GM12878 (cell line): ENCODE measurements at regions not wholly inside any gene's neighbourhood (a gene's known extent, or its start where the extent isn't known, plus 50 kb on each side); places are given as distances from the start of the nearest gene placed in this dataset.

Experiments used
- ATAC-seq: fragments of 200-7000 bp; cut with Tn5 transposase; 3 replicates; pipeline ENCODE4 v1.9.1; 2020; ENCODE audit warnings: mild to moderate bottlenecking, moderate library complexity
- BruUV-seq: library from RNA; stranded (reverse); fragments of 400-500 nt; replicated peaks from 2 replicates; lab custom pipeline; 2021; lab: Mats Ljungman, UMichigan
- CTCF ChIA-PET: fragments of 300-600 bp; sonication (Branson Sonifier 250); formaldehyde crosslinking; extraction: SDS; loops from one replicate; lab custom pipeline; 2021; ENCODE audit warnings: inconsistent platforms; lab: Yijun Ruan, JAX
- POLR2A ChIA-PET: fragments of 350-600 bp; formaldehyde crosslinking; extraction: SDS; loops from one replicate; lab custom pipeline; 2021; ENCODE audit warnings: inconsistent platforms; lab: Charles Lee
- RAD21 ChIA-PET: fragments of 300-600 bp; sonication (Branson Sonifier 250); formaldehyde crosslinking; loops from one replicate; lab custom pipeline; 2023; ENCODE audit warnings: antibody characterized with exemption; ENCODE audit not compliant: unreplicated experiment; lab: Charles Lee
- SMC1A ChIA-PET: fragments of 300-600 bp; sonication (Branson Sonifier 250); formaldehyde crosslinking; loops from one replicate; lab custom pipeline; 2023; ENCODE audit not compliant: unreplicated experiment, uncharacterized antibody; lab: Charles Lee
- DNase-seq: peaks from one replicate; pipeline ENCODE4 v3.0.0-alpha.2; 2011; ENCODE audit warnings: low read depth, low spot score
- FAIRE-seq: peaks from 3 replicates; lab custom pipeline; 2011; peaks lifted over from hg19 to GRCh38; lab: Jason Lieb, UNC
- H2AFZ ChIP-seq: 2 replicates; pipeline ENCODE4 v1.6.0; 2011; ENCODE audit warnings: low read depth, low read length, control low read depth; ENCODE audit not compliant: control insufficient read depth
- H3K27ac ChIP-seq: 2 replicates; pipeline ENCODE4 v1.5.1; 2011; ENCODE audit warnings: control low read depth; ENCODE audit not compliant: control insufficient read depth, insufficient read depth
- H3K27me3 ChIP-seq, 2 experiments: replicated peaks in 1 of 2; 2 replicates each; pipeline versions ENCODE4 v1.6.0 to v1.6.1; 2011; ENCODE audit warnings: low read length in 1 of 2; ENCODE audit not compliant: control insufficient read depth in 2 of 2, insufficient read depth in 2 of 2
- H3K36me3 ChIP-seq, 2 experiments: 2 replicates each; pipeline ENCODE4 v1.5.1; 2011; ENCODE audit warnings: low read length in 1 of 2; ENCODE audit not compliant: control insufficient read depth in 2 of 2, insufficient read depth in 2 of 2
- H3K4me1 ChIP-seq: 2 replicates; pipeline ENCODE4 v1.6.1; 2011; ENCODE audit warnings: mild to moderate bottlenecking, low read length, moderate library complexity, mixed read lengths; ENCODE audit not compliant: control insufficient read depth, insufficient read depth
- H3K4me2 ChIP-seq: 2 replicates; pipeline ENCODE4 v1.6.0; 2011; ENCODE audit warnings: control low read depth; ENCODE audit not compliant: control insufficient read depth, insufficient read depth
- H3K4me3 ChIP-seq: fragments of 200-600 bp; sonication (generic); 2 replicates; pipeline ENCODE4 v1.5.1; 2016
- H3K79me2 ChIP-seq: 2 replicates; pipeline ENCODE4 v1.6.0; 2011; ENCODE audit warnings: low read length; ENCODE audit not compliant: control insufficient read depth, insufficient read depth
- H3K9ac ChIP-seq: 2 replicates; pipeline ENCODE4 v1.8.0; 2011; ENCODE audit warnings: low read length, control low read depth, mixed read lengths; ENCODE audit not compliant: control insufficient read depth, insufficient read depth
- H3K9me3 ChIP-seq: replicated peaks from 3 replicates; pipeline ENCODE4 v1.5.1; 2011; ENCODE audit warnings: mild to moderate bottlenecking, low read length; ENCODE audit not compliant: control insufficient read depth, insufficient read depth
- H4K20me1 ChIP-seq: 2 replicates; pipeline ENCODE4 v1.6.0; 2011; ENCODE audit not compliant: control insufficient read depth, insufficient read depth
- CBX5 ChIP-seq: sonication (generic); IDR thresholded peaks from 2 replicates; pipeline ENCODE4 v1.6.1; 2016; ENCODE audit warnings: low read depth, moderate library complexity, mild to moderate bottlenecking, inconsistent platforms
- CEBPB ChIP-seq, 2 experiments: fragments of 150-350 bp in 1 of 2; IDR thresholded peaks; 2 replicates each; pipeline ENCODE4 v1.6.1; 2012 to 2014; ENCODE audit warnings: low read depth in 2 of 2, low read length in 2 of 2, borderline replicate concordance in 1 of 2, inconsistent platforms in 1 of 2
- CHD1 ChIP-seq: IDR thresholded peaks from 2 replicates; pipeline ENCODE4 v1.6.1; 2012; ENCODE audit warnings: low read depth, low read length, improper control_type of control experiment
- GABPA ChIP-seq: IDR thresholded peaks from 2 replicates; pipeline ENCODE4 v1.6.1; 2014; ENCODE audit warnings: antibody characterized with exemption, low read depth, mild to moderate bottlenecking, inconsistent platforms
- MEF2A ChIP-seq: IDR thresholded peaks from 2 replicates; pipeline ENCODE4 v1.6.1; 2011; ENCODE audit warnings: low read depth, mild to moderate bottlenecking, low read length, moderate library complexity; ENCODE audit not compliant: insufficient read depth
- SIN3A ChIP-seq: IDR thresholded peaks from 2 replicates; pipeline ENCODE4 v1.6.1; 2012; ENCODE audit warnings: low read depth, low read length, improper control_type of control experiment
- SP1 ChIP-seq: IDR thresholded peaks from one replicate; pipeline ENCODE4 v1.6.1; 2011; ENCODE audit warnings: low read depth, low read length
- YBX1 ChIP-seq: fragments of 450-650 bp; IDR thresholded peaks from 2 replicates; pipeline ENCODE4 v1.6.1; 2016; ENCODE audit warnings: antibody characterized with exemption
- ZNF274 ChIP-seq: IDR thresholded peaks from one replicate; pipeline ENCODE4 v1.8.0; 2011; ENCODE audit not compliant: insufficient read length, insufficient read depth
- ZNF384 ChIP-seq: IDR thresholded peaks from 2 replicates; pipeline ENCODE4 v1.6.1; 2012; ENCODE audit warnings: low read depth, mild to moderate bottlenecking, low read length, improper control_type of control experiment, borderline replicate concordance
- whole genome bisulfite sequencing: methylation state at CpG from one replicate; pipeline ENCODE4 v1.1.6; 2016; ENCODE audit warnings: low lambda C conversion rate; ENCODE audit not compliant: insufficient replicate concordance, insufficient coverage; ENCODE audit errors: missing lambda C conversion rate; 5-methylcytosine and 5-hydroxymethylcytosine counted together
- in situ Hi-C: fragments of 300-500 bp; cut with MboI; formaldehyde crosslinking; loops from 9 replicates; pipeline ENCODE4 v1.14.3; 2018; ENCODE audit warnings: mixed read lengths
- intact Hi-C: fragments of 100-400 bp; cut with micrococcal nuclease; formaldehyde crosslinking; loops from one replicate; pipeline ENCODE4 v1.14.2; 2022; ENCODE audit not compliant: unreplicated experiment
- TF ChIP-seq, protein P1 (sequence below): IDR thresholded peaks from 2 replicates; pipeline ENCODE4 v1.6.1; 2011; ENCODE audit warnings: borderline replicate concordance, low read depth, mild to moderate bottlenecking, moderate library complexity, mixed read lengths, low read length; ENCODE audit not compliant: insufficient read depth; ENCODE audit errors: extremely low read length
- TF ChIP-seq, protein P2 (sequence below): fragments of 450-650 bp; IDR thresholded peaks from 2 replicates; pipeline ENCODE4 v1.6.1; 2016; ENCODE audit warnings: mild to moderate bottlenecking, moderate library complexity, borderline replicate concordance
- TF ChIP-seq, protein P3 (sequence below): fragments of 450-650 bp; formaldehyde crosslinking; IDR thresholded peaks from 2 replicates; pipeline ENCODE4 v1.4.0; 2020; ENCODE audit warnings: mild to moderate bottlenecking, moderate library complexity

DNA sequence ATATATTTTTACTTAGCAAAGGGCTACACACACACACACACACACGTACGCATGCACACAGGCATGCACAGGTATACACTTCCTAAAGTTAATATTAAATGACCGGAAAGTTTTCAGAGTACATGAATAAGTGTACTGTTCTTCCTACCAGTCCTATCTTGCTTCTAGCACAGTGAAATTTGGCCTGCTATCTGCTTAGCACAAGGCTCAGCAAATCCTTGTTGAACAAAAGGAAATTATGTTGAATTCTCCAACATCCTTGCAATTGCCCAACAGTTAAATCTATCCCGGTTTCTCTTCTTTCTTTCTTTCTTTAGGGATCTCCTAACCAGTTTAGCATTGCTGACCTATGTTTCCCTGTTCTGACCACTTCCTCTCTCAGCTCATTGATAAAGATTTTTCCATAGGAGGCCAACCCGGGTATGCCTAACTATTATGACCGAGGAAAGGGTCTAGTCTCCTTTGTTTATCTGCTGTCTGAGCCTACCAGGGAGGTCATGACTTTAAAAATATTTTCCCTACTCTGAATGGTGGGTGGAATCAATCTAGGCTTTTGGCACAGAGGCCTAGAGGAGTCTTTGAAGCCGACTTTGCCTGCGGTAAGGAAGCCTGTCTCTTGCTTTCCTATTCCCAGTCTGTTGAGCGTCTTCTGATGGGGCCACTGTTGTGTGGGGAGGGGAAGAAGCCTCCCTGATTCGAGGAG, 400.7 kb downstream of the HRH4 start:
- H3K36me3 ChIP-seq = no peaks in the 10 kb centered on the region
- ChIA-PET RAD21 (no interaction called here), POLR2A (no interaction called here)
- no peak for DNase-seq
- H3K4me1 ChIP-seq = no peaks in the 10 kb centered on the region
- H3K9ac ChIP-seq = no peak overlapping the region
- WGBS = 48% methylated on average over 10 of the region's 10 CpGs
- no peak for ATAC-seq
- FAIRE-seq = no peak
- no peaks in the 10 kb centered on the region for H3K79me2 ChIP-seq
- H3K4me2 ChIP-seq = no peak overlapping the region
- H3K27me3 ChIP-seq = no peaks in the 10 kb centered on the region; a peak in 2 of 4 replicates
- no peaks in the 10 kb centered on the region for H4K20me1 ChIP-seq
- intact Hi-C loops = no loop called here
- TF ChIP-seq ZNF274 = no peak
- TF ChIP-seq GABPA = no peak
- TF ChIP-seq CEBPB (IDR thresholded peaks at IDR 0.05; ENCODE audit: borderline replicate concordance in 1 of 2, low read depth in 2 of 2, low read length in 2 of 2) = no peak
- no peak for TF ChIP-seq SP1
- TF ChIP-seq CHD1 = no peak
- no peak for TF ChIP-seq SIN3A
- no peak for TF ChIP-seq CBX5
- TF ChIP-seq, protein P1, sequence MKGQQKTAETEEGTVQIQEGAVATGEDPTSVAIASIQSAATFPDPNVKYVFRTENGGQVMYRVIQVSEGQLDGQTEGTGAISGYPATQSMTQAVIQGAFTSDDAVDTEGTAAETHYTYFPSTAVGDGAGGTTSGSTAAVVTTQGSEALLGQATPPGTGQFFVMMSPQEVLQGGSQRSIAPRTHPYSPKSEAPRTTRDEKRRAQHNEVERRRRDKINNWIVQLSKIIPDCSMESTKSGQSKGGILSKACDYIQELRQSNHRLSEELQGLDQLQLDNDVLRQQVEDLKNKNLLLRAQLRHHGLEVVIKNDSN = no peak
- TF ChIP-seq, protein P2, sequence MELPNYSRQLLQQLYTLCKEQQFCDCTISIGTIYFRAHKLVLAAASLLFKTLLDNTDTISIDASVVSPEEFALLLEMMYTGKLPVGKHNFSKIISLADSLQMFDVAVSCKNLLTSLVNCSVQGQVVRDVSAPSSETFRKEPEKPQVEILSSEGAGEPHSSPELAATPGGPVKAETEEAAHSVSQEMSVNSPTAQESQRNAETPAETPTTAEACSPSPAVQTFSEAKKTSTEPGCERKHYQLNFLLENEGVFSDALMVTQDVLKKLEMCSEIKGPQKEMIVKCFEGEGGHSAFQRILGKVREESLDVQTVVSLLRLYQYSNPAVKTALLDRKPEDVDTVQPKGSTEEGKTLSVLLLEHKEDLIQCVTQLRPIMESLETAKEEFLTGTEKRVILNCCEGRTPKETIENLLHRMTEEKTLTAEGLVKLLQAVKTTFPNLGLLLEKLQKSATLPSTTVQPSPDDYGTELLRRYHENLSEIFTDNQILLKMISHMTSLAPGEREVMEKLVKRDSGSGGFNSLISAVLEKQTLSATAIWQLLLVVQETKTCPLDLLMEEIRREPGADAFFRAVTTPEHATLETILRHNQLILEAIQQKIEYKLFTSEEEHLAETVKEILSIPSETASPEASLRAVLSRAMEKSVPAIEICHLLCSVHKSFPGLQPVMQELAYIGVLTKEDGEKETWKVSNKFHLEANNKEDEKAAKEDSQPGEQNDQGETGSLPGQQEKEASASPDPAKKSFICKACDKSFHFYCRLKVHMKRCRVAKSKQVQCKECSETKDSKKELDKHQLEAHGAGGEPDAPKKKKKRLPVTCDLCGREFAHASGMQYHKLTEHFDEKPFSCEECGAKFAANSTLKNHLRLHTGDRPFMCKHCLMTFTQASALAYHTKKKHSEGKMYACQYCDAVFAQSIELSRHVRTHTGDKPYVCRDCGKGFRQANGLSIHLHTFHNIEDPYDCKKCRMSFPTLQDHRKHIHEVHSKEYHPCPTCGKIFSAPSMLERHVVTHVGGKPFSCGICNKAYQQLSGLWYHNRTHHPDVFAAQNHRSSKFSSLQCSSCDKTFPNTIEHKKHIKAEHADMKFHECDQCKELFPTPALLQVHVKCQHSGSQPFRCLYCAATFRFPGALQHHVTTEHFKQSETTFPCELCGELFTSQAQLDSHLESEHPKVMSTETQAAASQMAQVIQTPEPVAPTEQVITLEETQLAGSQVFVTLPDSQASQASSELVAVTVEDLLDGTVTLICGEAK = no peak
- TF ChIP-seq, protein P3, sequence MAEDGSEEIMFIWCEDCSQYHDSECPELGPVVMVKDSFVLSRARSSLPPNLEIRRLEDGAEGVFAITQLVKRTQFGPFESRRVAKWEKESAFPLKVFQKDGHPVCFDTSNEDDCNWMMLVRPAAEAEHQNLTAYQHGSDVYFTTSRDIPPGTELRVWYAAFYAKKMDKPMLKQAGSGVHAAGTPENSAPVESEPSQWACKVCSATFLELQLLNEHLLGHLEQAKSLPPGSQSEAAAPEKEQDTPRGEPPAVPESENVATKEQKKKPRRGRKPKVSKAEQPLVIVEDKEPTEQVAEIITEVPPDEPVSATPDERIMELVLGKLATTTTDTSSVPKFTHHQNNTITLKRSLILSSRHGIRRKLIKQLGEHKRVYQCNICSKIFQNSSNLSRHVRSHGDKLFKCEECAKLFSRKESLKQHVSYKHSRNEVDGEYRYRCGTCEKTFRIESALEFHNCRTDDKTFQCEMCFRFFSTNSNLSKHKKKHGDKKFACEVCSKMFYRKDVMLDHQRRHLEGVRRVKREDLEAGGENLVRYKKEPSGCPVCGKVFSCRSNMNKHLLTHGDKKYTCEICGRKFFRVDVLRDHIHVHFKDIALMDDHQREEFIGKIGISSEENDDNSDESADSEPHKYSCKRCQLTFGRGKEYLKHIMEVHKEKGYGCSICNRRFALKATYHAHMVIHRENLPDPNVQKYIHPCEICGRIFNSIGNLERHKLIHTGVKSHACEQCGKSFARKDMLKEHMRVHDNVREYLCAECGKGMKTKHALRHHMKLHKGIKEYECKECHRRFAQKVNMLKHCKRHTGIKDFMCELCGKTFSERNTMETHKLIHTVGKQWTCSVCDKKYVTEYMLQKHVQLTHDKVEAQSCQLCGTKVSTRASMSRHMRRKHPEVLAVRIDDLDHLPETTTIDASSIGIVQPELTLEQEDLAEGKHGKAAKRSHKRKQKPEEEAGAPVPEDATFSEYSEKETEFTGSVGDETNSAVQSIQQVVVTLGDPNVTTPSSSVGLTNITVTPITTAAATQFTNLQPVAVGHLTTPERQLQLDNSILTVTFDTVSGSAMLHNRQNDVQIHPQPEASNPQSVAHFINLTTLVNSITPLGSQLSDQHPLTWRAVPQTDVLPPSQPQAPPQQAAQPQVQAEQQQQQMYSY = no peak
- no peak for TF ChIP-seq MEF2A
- TF ChIP-seq ZNF384 = no peak
- no peak for TF ChIP-seq YBX1
- TF ChIP-seq, all 136 proteins: peak for 0
- no peak overlapping the region for H2AFZ ChIP-seq
- no peak overlapping the region for H3K4me3 ChIP-seq
- no TSS peak for BruUV-seq
- in situ Hi-C loops = no loop called here
- SMC1A ChIA-PET = no interaction called here
- CTCF ChIA-PET = no interaction called here
- no peaks in the 10 kb centered on the region for H3K9me3 ChIP-seq
- H3K27ac ChIP-seq = no peak overlapping the region
